ENCODE measurements at regions not wholly inside any gene's neighbourhood (a gene's known extent, or its start where the extent isn't known, plus 50 kb on each side); places are given as distances from the start of the nearest gene placed in this dataset.

- TF ChIP-seq, protein P1, sequence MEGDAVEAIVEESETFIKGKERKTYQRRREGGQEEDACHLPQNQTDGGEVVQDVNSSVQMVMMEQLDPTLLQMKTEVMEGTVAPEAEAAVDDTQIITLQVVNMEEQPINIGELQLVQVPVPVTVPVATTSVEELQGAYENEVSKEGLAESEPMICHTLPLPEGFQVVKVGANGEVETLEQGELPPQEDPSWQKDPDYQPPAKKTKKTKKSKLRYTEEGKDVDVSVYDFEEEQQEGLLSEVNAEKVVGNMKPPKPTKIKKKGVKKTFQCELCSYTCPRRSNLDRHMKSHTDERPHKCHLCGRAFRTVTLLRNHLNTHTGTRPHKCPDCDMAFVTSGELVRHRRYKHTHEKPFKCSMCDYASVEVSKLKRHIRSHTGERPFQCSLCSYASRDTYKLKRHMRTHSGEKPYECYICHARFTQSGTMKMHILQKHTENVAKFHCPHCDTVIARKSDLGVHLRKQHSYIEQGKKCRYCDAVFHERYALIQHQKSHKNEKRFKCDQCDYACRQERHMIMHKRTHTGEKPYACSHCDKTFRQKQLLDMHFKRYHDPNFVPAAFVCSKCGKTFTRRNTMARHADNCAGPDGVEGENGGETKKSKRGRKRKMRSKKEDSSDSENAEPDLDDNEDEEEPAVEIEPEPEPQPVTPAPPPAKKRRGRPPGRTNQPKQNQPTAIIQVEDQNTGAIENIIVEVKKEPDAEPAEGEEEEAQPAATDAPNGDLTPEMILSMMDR (IDR thresholded peaks at IDR 0.05; ENCODE audit: poor library complexity) = no peak
- no peak for TF ChIP-seq EZH2 (IDR thresholded peaks at IDR 0.05; ENCODE audit: borderline replicate concordance)
These were observed 115.0 kb upstream of the SEM1 start for GRCh38 chr7:96824686-96825085.

All from hepatocyte (in vitro differentiated cells).